Activated naive CD4-positive, alpha-beta T cell treated with anti-CD3 and anti-CD28 coated beads, Interleukin-2, amount 10 ng/mL, durations not matched to agents 7 days and 5 days (primary cell): ENCODE measurements at regions not wholly inside any gene's neighbourhood (a gene's known extent, or its start where the extent isn't known, plus 50 kb on each side); places are given as distances from the start of the nearest gene placed in this dataset.

Source experiments
- CTCF ChIA-PET: fragments of 350-600 bp; sonication (Branson Sonifier 250); formaldehyde crosslinking; loops from one replicate; lab custom pipeline; 2021; ENCODE audit warnings: antibody characterized with exemption; lab: Charles Lee
- DNase-seq: peaks from one replicate; pipeline ENCODE4 v3.0.0-alpha.2; 2020
- H3K27ac Mint-ChIP-seq: one replicate; pipeline ENCODE4 v1.8.0; 2021; ENCODE audit warnings: mild to moderate bottlenecking, moderate library complexity, mixed read lengths
- H3K27me3 Mint-ChIP-seq: one replicate; pipeline ENCODE4 v1.8.0; 2021; ENCODE audit warnings: mild to moderate bottlenecking, mixed read lengths
- H3K36me3 Mint-ChIP-seq: one replicate; pipeline ENCODE4 v1.8.0; 2021; ENCODE audit warnings: mixed read lengths
- H3K4me1 Mint-ChIP-seq: one replicate; pipeline ENCODE4 v1.8.0; 2021; ENCODE audit warnings: mixed read lengths
- H3K4me3 Mint-ChIP-seq: one replicate; pipeline ENCODE4 v1.8.0; 2021; ENCODE audit warnings: mild to moderate bottlenecking, moderate library complexity, mixed read lengths
- H3K9me3 Mint-ChIP-seq: one replicate; pipeline ENCODE4 v1.8.0; 2021; ENCODE audit warnings: mixed read lengths

DNA sequence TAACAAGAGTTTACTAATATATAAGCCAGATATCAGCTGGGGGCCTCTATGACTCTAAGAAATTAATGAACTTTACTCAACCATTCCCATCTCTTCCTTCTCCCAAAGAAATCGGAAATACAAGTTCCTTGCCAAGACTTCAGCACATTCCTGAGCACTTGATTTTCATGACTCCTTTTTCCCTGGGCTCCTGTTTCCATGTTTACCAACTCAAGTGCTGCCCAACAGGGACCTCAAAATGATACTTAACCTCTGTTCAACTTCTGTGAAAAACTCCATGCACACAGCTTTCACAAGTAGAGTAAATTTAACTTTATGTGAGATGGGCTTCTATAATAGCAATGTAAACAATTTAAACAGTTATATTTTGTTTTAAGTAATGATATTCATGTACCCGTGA lies 315.8 kb upstream of the CDIN1 start:
- no peak for DNase-seq
- no peaks in the 10 kb centered on the region for H3K36me3 Mint-ChIP-seq
- no peak overlapping the region for H3K27ac Mint-ChIP-seq
- CTCF ChIA-PET: no interaction called here
- H3K9me3 Mint-ChIP-seq: peaks cover 3% of the 10 kb centered on the region
- no peaks in the 10 kb centered on the region for H3K4me1 Mint-ChIP-seq
- H3K27me3 Mint-ChIP-seq: no peaks in the 10 kb centered on the region
- no peak overlapping the region for H3K4me3 Mint-ChIP-seq

DNA sequence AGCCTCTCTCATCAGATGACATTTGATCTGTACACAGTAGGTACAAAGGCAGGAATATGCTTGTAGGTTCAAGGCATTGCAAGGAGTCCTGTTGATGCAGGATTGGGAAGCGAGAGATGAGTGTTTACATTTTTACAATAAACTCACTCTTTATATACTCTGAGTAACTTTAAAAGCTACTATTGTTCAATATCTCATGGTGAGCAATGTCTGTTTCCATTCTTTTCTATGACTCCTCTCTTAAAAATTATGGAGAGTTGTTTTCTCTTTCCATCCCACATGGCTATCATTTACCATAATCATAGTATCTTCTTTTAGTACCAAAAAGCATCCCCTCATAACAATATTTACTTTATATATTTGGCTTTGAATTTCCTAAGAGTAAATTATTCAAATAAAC lies 314.0 kb upstream of the CDIN1 start:
- Mint-ChIP-seq H3K9me3 (peaks cover 3% of the 10 kb centered on the region), H3K27me3 (no peaks in the 10 kb centered on the region), H3K36me3 (no peaks in the 10 kb centered on the region), H3K4me3 (no peak overlapping the region), H3K27ac (no peak overlapping the region), H3K4me1 (no peaks in the 10 kb centered on the region)
- DNase-seq: no peak
- CTCF ChIA-PET: no interaction called here

GRCh38 chr15:36271048-36271447 lies 308.4 kb upstream of the CDIN1 start:
- DNase-seq: no peak
- H3K4me3 Mint-ChIP-seq: no peak overlapping the region
- CTCF ChIA-PET: no interaction called here
- H3K27me3 Mint-ChIP-seq: no peaks in the 10 kb centered on the region
- H3K9me3 Mint-ChIP-seq: peaks cover 2% of the 10 kb centered on the region
- H3K36me3 Mint-ChIP-seq: no peaks in the 10 kb centered on the region
- no peak overlapping the region for H3K27ac Mint-ChIP-seq
- H3K4me1 Mint-ChIP-seq: no peaks in the 10 kb centered on the region

DNA sequence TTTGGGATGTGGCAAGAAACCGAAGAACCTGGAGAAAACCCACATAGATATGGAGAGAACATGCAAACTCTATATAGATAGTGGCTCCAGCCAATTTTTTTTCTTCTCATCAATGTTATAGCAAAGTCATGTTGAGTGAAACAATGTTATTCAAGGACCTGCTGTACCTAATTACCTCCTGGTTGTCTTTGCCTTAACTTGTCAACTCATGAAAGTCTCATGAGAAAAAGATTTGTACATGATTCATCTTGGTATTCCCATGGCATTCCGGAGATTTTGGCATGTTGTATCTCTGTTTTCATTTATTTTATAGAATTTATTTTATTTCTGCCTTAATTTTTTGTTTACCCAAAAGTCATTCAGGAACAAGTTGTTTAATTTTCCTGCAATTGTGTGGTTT lies 303.8 kb upstream of the CDIN1 start:
- Mint-ChIP-seq H3K36me3 (no peaks in the 10 kb centered on the region), H3K27me3 (no peaks in the 10 kb centered on the region), H3K9me3 (peaks cover 7% of the 10 kb centered on the region), H3K4me3 (no peak overlapping the region), H3K4me1 (no peaks in the 10 kb centered on the region), H3K27ac (no peak overlapping the region)
- CTCF ChIA-PET: no interaction called here
- DNase-seq: no peak

DNA sequence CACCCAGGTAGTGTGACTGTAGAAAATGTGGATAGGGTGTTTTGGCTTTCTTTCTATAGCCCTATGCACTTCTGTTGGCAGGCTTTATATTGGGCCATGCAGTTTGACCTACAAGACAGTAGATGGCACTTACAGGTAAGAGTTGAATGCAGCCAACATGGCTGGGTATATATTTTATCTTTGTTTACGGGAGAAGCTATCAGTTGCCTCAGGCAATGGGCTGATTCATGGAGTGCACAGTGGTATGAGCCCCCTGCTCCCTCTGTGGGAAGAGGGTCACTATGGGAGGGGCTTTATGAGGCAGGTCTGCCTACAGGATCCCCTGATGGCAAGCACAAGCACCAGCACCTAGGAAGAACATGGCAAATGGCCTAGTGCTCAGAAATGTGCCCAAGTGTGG lies 301.2 kb upstream of the CDIN1 start:
- Mint-ChIP-seq H3K9me3 (peaks cover 7% of the 10 kb centered on the region), H3K4me3 (no peak overlapping the region), H3K27me3 (no peaks in the 10 kb centered on the region), H3K36me3 (no peaks in the 10 kb centered on the region), H3K27ac (no peak overlapping the region), H3K4me1 (no peaks in the 10 kb centered on the region)
- DNase-seq: no peak
- CTCF ChIA-PET: no interaction called here

DNA sequence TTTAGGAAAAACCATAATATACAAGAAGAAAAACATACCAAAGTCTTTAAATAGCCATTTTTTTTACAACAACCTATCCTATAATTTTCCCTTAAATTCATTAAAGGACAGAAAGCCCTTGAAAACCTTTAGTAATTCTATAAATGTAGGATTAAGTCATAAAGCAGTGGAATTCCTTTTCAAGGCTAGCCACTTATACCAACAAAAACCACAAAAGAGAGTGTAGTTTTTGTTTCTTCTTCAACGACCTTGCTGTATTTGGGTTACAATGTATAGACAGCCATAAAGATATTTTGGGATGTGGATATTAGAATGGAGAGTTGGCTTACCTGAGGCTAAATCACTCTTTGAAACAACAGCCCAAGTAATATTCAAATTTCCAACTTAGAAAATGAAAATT lies 296.6 kb upstream of the CDIN1 start:
- Mint-ChIP-seq H3K36me3 (no peaks in the 10 kb centered on the region), H3K9me3 (peaks cover 12% of the 10 kb centered on the region), H3K4me3 (no peak overlapping the region), H3K27ac (no peak overlapping the region), H3K4me1 (no peaks in the 10 kb centered on the region), H3K27me3 (no peaks in the 10 kb centered on the region)
- CTCF ChIA-PET: no interaction called here
- DNase-seq: no peak

GRCh38 chr15:36284911-36285310 lies 294.5 kb upstream of the CDIN1 start:
- CTCF ChIA-PET: no interaction called here
- DNase-seq: no peak
- Mint-ChIP-seq H3K4me1 (no peaks in the 10 kb centered on the region), H3K27me3 (no peaks in the 10 kb centered on the region), H3K4me3 (no peak overlapping the region), H3K36me3 (no peaks in the 10 kb centered on the region), H3K9me3 (peaks cover 8% of the 10 kb centered on the region), H3K27ac (no peak overlapping the region)

GRCh38 chr15:36291501-36291900 lies 287.9 kb upstream of the CDIN1 start:
- H3K27me3 Mint-ChIP-seq: no peaks in the 10 kb centered on the region
- no peak overlapping the region for H3K27ac Mint-ChIP-seq
- H3K4me1 Mint-ChIP-seq: no peaks in the 10 kb centered on the region
- CTCF ChIA-PET: no interaction called here
- no peak overlapping the region for H3K4me3 Mint-ChIP-seq
- DNase-seq: no peak
- H3K9me3 Mint-ChIP-seq: peaks cover 2% of the 10 kb centered on the region
- H3K36me3 Mint-ChIP-seq: no peaks in the 10 kb centered on the region

DNA sequence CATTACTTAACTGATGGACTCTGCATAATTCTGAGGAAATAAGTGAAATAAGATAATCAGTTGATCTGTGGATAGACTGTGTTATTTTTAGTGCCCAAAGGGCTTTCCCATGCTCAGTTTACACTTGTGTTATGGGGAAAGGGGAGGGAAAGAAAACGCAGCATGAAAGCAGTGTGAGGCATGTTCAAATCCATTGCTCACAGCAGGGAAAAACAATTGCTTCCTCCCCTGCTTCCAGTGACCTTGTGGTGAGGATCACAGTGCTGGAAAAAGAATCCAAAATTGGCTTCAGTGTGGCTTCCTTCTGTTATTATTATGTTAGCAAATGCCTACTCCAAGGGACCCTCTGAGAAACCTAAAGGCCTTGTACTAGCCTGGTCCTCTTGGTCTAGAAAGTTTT lies 285.1 kb upstream of the CDIN1 start:
- H3K9me3 Mint-ChIP-seq: no peaks in the 10 kb centered on the region
- H3K36me3 Mint-ChIP-seq: no peaks in the 10 kb centered on the region
- no peak overlapping the region for H3K27ac Mint-ChIP-seq
- H3K27me3 Mint-ChIP-seq: no peaks in the 10 kb centered on the region
- H3K4me1 Mint-ChIP-seq: no peaks in the 10 kb centered on the region
- CTCF ChIA-PET: no interaction called here
- no peak overlapping the region for H3K4me3 Mint-ChIP-seq
- DNase-seq: no peak

DNA sequence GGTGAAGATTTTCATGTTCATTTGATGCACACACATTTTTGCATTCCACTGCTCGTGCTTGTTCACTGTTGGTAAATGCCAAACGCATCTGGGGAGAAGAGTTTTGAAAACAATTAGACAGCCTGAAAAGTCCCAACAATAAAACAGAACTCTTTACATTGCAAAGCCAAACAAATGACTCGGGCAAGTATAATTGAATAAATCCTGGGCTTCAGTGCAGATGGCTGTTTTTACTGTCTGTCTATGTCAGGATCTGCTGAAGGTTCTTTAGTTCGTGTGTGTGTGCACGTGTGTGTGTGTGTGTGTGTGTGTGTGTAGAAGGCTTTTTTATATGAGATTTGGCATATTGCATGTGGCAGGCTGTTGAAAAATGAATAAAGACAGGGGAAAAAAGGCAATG lies 277.5 kb upstream of the CDIN1 start:
- no peaks in the 10 kb centered on the region for H3K36me3 Mint-ChIP-seq
- no peaks in the 10 kb centered on the region for H3K9me3 Mint-ChIP-seq
- H3K27ac Mint-ChIP-seq: no peak overlapping the region
- H3K4me1 Mint-ChIP-seq: no peaks in the 10 kb centered on the region
- H3K4me3 Mint-ChIP-seq: no peak overlapping the region
- CTCF ChIA-PET: no interaction called here
- DNase-seq: no peak
- H3K27me3 Mint-ChIP-seq: no peaks in the 10 kb centered on the region

DNA sequence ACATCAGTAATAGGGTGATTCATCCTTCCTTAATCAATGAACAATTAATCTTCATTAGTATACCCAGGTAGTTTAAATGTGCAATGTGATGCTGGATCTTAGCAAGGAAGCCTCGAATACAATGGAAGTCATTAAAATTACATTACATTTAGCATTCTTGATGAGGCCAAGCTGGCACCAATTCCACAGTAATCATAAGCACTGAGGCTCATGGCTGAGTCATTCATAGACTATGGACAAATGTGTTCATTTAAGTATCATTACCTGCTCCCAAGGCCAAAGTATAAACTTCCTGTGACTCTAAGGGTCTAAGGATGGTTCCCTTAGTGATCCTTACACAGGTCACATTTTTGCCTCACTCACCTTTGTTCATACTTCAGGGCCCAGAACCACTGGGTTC lies 266.4 kb upstream of the CDIN1 start:
- Mint-ChIP-seq H3K4me3 (no peak overlapping the region), H3K4me1 (no peaks in the 10 kb centered on the region), H3K27ac (no peak overlapping the region), H3K36me3 (no peaks in the 10 kb centered on the region), H3K9me3 (no peaks in the 10 kb centered on the region), H3K27me3 (no peaks in the 10 kb centered on the region)
- CTCF ChIA-PET: no interaction called here
- DNase-seq: no peak

- DNase-seq: no peak
- no peaks in the 10 kb centered on the region for H3K4me1 Mint-ChIP-seq
- no peak overlapping the region for H3K4me3 Mint-ChIP-seq
- CTCF ChIA-PET: no interaction called here
- no peaks in the 10 kb centered on the region for H3K36me3 Mint-ChIP-seq
- no peaks in the 10 kb centered on the region for H3K27me3 Mint-ChIP-seq
- H3K9me3 Mint-ChIP-seq: no peaks in the 10 kb centered on the region
- no peak overlapping the region for H3K27ac Mint-ChIP-seq
Observed at GRCh38 chr15:36313736-36314280, 265.6 kb upstream of the CDIN1 start.

DNA sequence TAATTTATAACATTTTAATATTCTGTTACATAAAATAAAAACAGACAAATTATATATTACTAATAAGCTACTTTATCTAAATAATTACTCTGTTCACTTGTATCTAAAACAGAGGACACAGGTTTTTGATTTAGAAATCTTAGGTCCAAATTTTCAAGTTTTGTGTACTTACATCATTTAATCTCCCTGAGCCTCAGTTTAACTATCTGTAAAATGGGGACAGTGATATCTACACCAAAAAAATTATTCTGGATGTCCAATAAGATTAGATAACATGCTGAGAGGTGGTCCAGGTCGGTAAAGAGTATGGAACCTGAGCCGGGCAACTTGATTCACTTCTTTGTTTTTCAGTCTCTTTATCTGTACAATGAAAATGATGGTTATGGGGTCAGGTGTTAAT lies 263.8 kb upstream of the CDIN1 start:
- H3K9me3 Mint-ChIP-seq: no peaks in the 10 kb centered on the region
- no peak overlapping the region for H3K4me3 Mint-ChIP-seq
- H3K4me1 Mint-ChIP-seq: no peaks in the 10 kb centered on the region
- CTCF ChIA-PET: no interaction called here
- no peaks in the 10 kb centered on the region for H3K27me3 Mint-ChIP-seq
- H3K27ac Mint-ChIP-seq: no peak overlapping the region
- no peaks in the 10 kb centered on the region for H3K36me3 Mint-ChIP-seq
- no peak for DNase-seq

DNA sequence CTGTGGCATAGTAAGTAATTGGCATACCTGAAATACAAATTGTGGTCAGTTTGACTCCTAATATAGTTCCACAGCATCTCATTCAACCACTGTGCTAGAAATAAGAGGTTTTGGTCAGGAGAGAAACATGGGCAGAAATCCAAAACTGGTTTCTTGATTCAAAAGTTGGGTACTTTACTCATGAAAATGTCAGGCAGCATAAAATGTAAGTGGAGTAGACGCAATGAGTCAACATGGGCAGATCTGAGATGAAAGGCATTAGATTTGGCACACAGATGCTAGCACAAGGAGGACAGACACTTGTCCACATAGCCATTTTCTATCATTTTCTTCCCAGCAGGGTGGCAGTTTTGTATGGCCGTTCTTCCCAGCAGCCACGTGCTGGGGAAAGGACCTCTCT lies 255.8 kb upstream of the CDIN1 start:
- Mint-ChIP-seq H3K4me3 (no peak overlapping the region), H3K9me3 (peaks cover 2% of the 10 kb centered on the region), H3K27me3 (no peaks in the 10 kb centered on the region), H3K27ac (no peak overlapping the region), H3K36me3 (no peaks in the 10 kb centered on the region), H3K4me1 (no peaks in the 10 kb centered on the region)
- DNase-seq: no peak
- CTCF ChIA-PET: no interaction called here

DNA sequence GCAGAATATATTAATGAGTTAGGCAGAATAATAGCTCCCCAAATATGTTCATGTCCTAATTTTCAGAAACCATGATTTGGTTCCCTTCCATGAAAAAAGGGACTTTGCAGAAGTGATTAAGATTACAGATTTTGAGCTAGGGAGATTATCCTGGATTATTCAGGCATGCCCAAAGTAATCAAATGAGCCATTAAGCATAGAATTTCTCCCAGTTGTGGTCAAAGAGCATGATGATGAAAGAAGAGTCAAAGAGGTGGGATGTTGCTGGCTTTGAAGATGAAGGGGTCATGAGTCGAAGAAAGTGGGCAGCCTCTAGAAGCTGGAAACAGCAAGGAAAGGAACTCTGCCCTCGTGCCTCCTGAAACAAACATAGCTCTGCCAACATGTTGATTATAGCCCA lies 254.2 kb upstream of the CDIN1 start:
- no peak overlapping the region for H3K4me3 Mint-ChIP-seq
- peaks cover 2% of the 10 kb centered on the region for H3K9me3 Mint-ChIP-seq
- CTCF ChIA-PET: no interaction called here
- H3K36me3 Mint-ChIP-seq: no peaks in the 10 kb centered on the region
- no peaks in the 10 kb centered on the region for H3K27me3 Mint-ChIP-seq
- H3K4me1 Mint-ChIP-seq: no peaks in the 10 kb centered on the region
- DNase-seq: no peak
- no peak overlapping the region for H3K27ac Mint-ChIP-seq

GRCh38 chr15:36329592-36329991 lies 249.8 kb upstream of the CDIN1 start:
- Mint-ChIP-seq H3K27me3 (no peaks in the 10 kb centered on the region), H3K9me3 (peaks cover 2% of the 10 kb centered on the region), H3K4me1 (no peaks in the 10 kb centered on the region), H3K27ac (no peak overlapping the region), H3K36me3 (no peaks in the 10 kb centered on the region), H3K4me3 (no peak overlapping the region)
- CTCF ChIA-PET: no interaction called here
- no peak for DNase-seq
